ENCODE measurements at regions not wholly inside any gene's neighbourhood (a gene's known extent, or its start where the extent isn't known, plus 50 kb on each side); places are given as distances from the start of the nearest gene placed in this dataset.

- Histone ChIP-seq H4K20me1 (ENCODE audit: control insufficient read depth, insufficient read depth, low read depth, low read length) (no peaks in the 10 kb centered on the region), H3K9me2 (replicated peaks; ENCODE audit: control insufficient read depth, low read length) (no peaks in the 10 kb centered on the region), H3K27ac (ENCODE audit: low read depth, low read length) (no peak overlapping the region), H3K4me3 (ENCODE audit: low read length) (no peak overlapping the region), H3K4me1 (ENCODE audit: control insufficient read depth, low read length) (no peaks in the 10 kb centered on the region), H3F3A (ENCODE audit: control insufficient read depth, insufficient read depth) (no peaks in the 10 kb centered on the region), H3K4me2 (ENCODE audit: low read length) (no peak overlapping the region), H3K9me3 (ENCODE audit: control insufficient read depth, insufficient read depth, low read length) (no peaks in the 10 kb centered on the region; the same call in 1 of the 2 replicates), H3K36me3 (ENCODE audit: control insufficient read depth, low read length) (no peaks in the 10 kb centered on the region), H3K79me2 (ENCODE audit: control insufficient read depth, low read length) (no peaks in the 10 kb centered on the region), H3K27me3 (ENCODE audit: control insufficient read depth, low read length) (no peaks in the 10 kb centered on the region)
- TF ChIP-seq, protein P1, sequence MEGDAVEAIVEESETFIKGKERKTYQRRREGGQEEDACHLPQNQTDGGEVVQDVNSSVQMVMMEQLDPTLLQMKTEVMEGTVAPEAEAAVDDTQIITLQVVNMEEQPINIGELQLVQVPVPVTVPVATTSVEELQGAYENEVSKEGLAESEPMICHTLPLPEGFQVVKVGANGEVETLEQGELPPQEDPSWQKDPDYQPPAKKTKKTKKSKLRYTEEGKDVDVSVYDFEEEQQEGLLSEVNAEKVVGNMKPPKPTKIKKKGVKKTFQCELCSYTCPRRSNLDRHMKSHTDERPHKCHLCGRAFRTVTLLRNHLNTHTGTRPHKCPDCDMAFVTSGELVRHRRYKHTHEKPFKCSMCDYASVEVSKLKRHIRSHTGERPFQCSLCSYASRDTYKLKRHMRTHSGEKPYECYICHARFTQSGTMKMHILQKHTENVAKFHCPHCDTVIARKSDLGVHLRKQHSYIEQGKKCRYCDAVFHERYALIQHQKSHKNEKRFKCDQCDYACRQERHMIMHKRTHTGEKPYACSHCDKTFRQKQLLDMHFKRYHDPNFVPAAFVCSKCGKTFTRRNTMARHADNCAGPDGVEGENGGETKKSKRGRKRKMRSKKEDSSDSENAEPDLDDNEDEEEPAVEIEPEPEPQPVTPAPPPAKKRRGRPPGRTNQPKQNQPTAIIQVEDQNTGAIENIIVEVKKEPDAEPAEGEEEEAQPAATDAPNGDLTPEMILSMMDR (IDR thresholded peaks at IDR 0.05; ENCODE audit: low read depth, low read length, poor library complexity, severe bottlenecking) = no peak
Observed at GRCh38 chr16:26371349-26371869, 679.6 kb downstream of the HS3ST4 start.

DNA sequence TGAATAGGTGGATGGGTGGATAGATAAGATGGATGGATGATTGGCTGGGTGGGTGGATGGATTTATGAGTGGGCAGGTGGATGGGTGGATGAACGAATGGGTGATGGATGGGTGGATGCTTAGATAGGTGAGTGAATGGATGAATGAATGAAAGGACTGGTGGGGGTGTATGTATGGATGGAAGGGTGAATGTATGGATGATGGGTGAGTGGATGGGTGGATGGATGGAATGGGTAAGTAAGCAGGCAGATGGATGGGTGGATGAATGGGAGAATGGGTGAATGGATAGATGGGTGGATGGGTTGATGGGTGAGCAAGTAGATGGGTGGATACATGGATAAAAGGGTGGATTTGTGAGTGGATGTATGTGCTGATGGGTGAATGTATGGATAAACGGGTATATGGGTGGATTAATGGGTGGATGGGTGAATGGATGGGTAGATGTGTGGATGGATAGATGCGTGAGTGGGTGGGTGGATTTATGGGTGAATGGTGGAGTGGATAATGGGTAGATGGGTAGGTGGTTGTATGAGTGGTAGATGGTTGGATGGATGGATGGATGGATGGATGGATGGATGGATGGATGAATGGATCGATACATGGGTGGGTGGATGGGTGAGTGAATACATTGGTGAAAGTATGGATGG lies 682.6 kb downstream of the HS3ST4 start:
- Histone ChIP-seq H3K4me1 (ENCODE audit: control insufficient read depth, low read length) (no peaks in the 10 kb centered on the region), H3F3A (ENCODE audit: control insufficient read depth, insufficient read depth) (no peaks in the 10 kb centered on the region), H3K9me3 (ENCODE audit: control insufficient read depth, insufficient read depth, low read length) (no peaks in the 10 kb centered on the region; the same call in 1 of the 2 replicates), H3K4me3 (ENCODE audit: low read length) (no peak overlapping the region), H3K79me2 (ENCODE audit: control insufficient read depth, low read length) (no peaks in the 10 kb centered on the region), H3K36me3 (ENCODE audit: control insufficient read depth, low read length) (no peaks in the 10 kb centered on the region), H3K27me3 (ENCODE audit: control insufficient read depth, low read length) (no peaks in the 10 kb centered on the region), H3K27ac (ENCODE audit: low read depth, low read length) (no peak overlapping the region), H4K20me1 (ENCODE audit: control insufficient read depth, insufficient read depth, low read depth, low read length) (no peaks in the 10 kb centered on the region), H3K9me2 (replicated peaks; ENCODE audit: control insufficient read depth, low read length) (no peaks in the 10 kb centered on the region), H3K4me2 (ENCODE audit: low read length) (no peak overlapping the region)
- TF ChIP-seq EZH2phosphoT487 (IDR thresholded peaks at IDR 0.05; ENCODE audit: borderline replicate concordance, low read length) = no peak
- TF ChIP-seq, protein P1 (IDR thresholded peaks at IDR 0.05; ENCODE audit: low read depth, low read length, poor library complexity, severe bottlenecking) = no peak

DNA sequence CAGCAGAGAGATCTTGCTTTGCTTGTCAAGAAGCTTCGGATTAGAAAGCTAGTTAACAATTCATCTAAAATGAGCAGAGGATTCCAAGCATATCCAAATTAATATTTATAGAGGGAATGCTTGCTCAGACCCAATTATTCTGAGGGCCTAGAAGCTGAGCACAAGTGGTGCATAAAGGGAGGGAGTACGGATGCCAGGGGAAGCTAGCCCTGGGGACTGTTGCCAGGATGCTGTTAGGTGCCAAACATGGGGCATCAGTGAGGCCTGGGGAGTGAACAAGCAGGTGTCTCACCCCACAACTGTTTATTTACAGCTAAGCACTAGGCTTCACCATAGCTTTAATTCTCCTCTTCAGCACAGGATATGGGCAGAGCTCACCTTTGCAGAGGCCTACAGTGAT lies 684.1 kb upstream of the C16orf82 start:
- H3K9me3 ChIP-seq (ENCODE audit: control insufficient read depth, insufficient read depth, low read length) = no peaks in the 10 kb centered on the region
- H3K4me3 ChIP-seq (ENCODE audit: low read length) = no peak overlapping the region
- no peak overlapping the region for H3K27ac ChIP-seq (ENCODE audit: low read depth, low read length)
- H3K36me3 ChIP-seq (ENCODE audit: control insufficient read depth, low read length) = no peaks in the 10 kb centered on the region
- no peaks in the 10 kb centered on the region for H3K27me3 ChIP-seq (ENCODE audit: control insufficient read depth, low read length)
- H3K9me2 ChIP-seq (replicated peaks; ENCODE audit: control insufficient read depth, low read length) = no peaks in the 10 kb centered on the region
- no peak overlapping the region for H3K4me2 ChIP-seq (ENCODE audit: low read length)
- no peaks in the 10 kb centered on the region for H3F3A ChIP-seq (ENCODE audit: control insufficient read depth, insufficient read depth)
- TF ChIP-seq EZH2phosphoT487 (IDR thresholded peaks at IDR 0.05; ENCODE audit: borderline replicate concordance, low read length) = no peak
- no peaks in the 10 kb centered on the region for H4K20me1 ChIP-seq (ENCODE audit: control insufficient read depth, insufficient read depth, low read depth, low read length)
- H3K4me1 ChIP-seq (ENCODE audit: control insufficient read depth, low read length) = no peaks in the 10 kb centered on the region
- H3K79me2 ChIP-seq (ENCODE audit: control insufficient read depth, low read length) = no peaks in the 10 kb centered on the region

GRCh38 chr16:26386096-26386495 lies 680.6 kb upstream of the C16orf82 start:
- Histone ChIP-seq H3K9me3 (ENCODE audit: control insufficient read depth, insufficient read depth, low read length) (no peaks in the 10 kb centered on the region), H3K9me2 (replicated peaks; ENCODE audit: control insufficient read depth, low read length) (no peaks in the 10 kb centered on the region), H3K36me3 (ENCODE audit: control insufficient read depth, low read length) (no peaks in the 10 kb centered on the region), H3K27ac (ENCODE audit: low read depth, low read length) (no peak overlapping the region), H3K4me3 (ENCODE audit: low read length) (no peak overlapping the region), H3K79me2 (ENCODE audit: control insufficient read depth, low read length) (no peaks in the 10 kb centered on the region), H4K20me1 (ENCODE audit: control insufficient read depth, insufficient read depth, low read depth, low read length) (no peaks in the 10 kb centered on the region), H3F3A (ENCODE audit: control insufficient read depth, insufficient read depth) (no peaks in the 10 kb centered on the region), H3K4me2 (ENCODE audit: low read length) (no peak overlapping the region), H3K4me1 (ENCODE audit: control insufficient read depth, low read length) (no peaks in the 10 kb centered on the region), H3K27me3 (ENCODE audit: control insufficient read depth, low read length) (no peaks in the 10 kb centered on the region)
- TF ChIP-seq, protein P1 (IDR thresholded peaks at IDR 0.05; ENCODE audit: low read depth, low read length, poor library complexity, severe bottlenecking) = no peak
- TF ChIP-seq EZH2phosphoT487 (IDR thresholded peaks at IDR 0.05; ENCODE audit: borderline replicate concordance, low read length) = no peak
